K562 (cell line): ENCODE measurements at regions not wholly inside any gene's neighbourhood (a gene's known extent, or its start where the extent isn't known, plus 50 kb on each side); places are given as distances from the start of the nearest gene placed in this dataset.

Experiments
- ARID2 ChIP-seq: fragments of 450-650 bp; IDR thresholded peaks from 2 replicates; pipeline ENCODE4 v1.6.1; 2017; ENCODE audit warnings: antibody characterized with exemption, mild to moderate bottlenecking
- BRD4 ChIP-seq: fragments of 200-600 bp; sonication (generic); IDR thresholded peaks from 2 replicates; pipeline ENCODE4 v1.6.1; 2017; ENCODE audit warnings: inconsistent platforms
- CBX3 ChIP-seq, 2 experiments: IDR thresholded peaks; 1 replicate in 1 of 2; 2 replicates in 1 of 2; pipeline ENCODE4 v1.6.1; 2012; ENCODE audit warnings: inconsistent platforms in 2 of 2, low read length in 2 of 2, borderline replicate concordance in 1 of 2, control low read depth in 1 of 2
- EZH2 ChIP-seq: IDR thresholded peaks from 2 replicates; pipeline ENCODE4 v1.6.1; 2012; ENCODE audit warnings: low read depth, mild to moderate bottlenecking, inconsistent platforms, low read length, borderline replicate concordance
- FOXM1 ChIP-seq, 2 experiments: fragments of 450-650 bp in 1 of 2; sonication (generic) in 1 of 2; formaldehyde crosslinking in 1 of 2; IDR thresholded peaks; 2 replicates each; pipeline versions ENCODE4 v1.6.1 to v1.9.0; 2017 to 2022; ENCODE audit warnings: low read depth in 2 of 2, mild to moderate bottlenecking in 2 of 2, missing genetic modification reagents in 1 of 2, moderate library complexity in 1 of 2
- HNRNPLL ChIP-seq: fragments of 200-400 bp; formaldehyde crosslinking; IDR thresholded peaks from 2 replicates; pipeline ENCODE4 v1.6.1; 2017; ENCODE audit warnings: low read length, low read depth, mild to moderate bottlenecking; ENCODE audit not compliant: poor library complexity, severe bottlenecking
- NFE2 ChIP-seq: IDR thresholded peaks from 2 replicates; pipeline ENCODE4 v1.6.1; 2014; ENCODE audit warnings: antibody characterized with exemption, low read depth
- PHB ChIP-seq: fragments of 250-450 bp; sonication (Bioruptor Pico); IDR thresholded peaks from 2 replicates; pipeline ENCODE4 v1.5.0; 2021
- POLR2A ChIP-seq: fragments of 450-650 bp; conservative IDR thresholded peaks from 2 replicates; pipeline ENCODE4 v1.6.1; 2016
- YBX1 ChIP-seq: fragments of 450-650 bp; IDR thresholded peaks from 2 replicates; pipeline ENCODE4 v1.7.1; 2016; ENCODE audit warnings: mild to moderate bottlenecking
- ZNF174 ChIP-seq: fragments of 250-450 bp; sonication (Bioruptor Pico); IDR thresholded peaks from 2 replicates; pipeline ENCODE4 v1.4.0; 2020; ENCODE audit warnings: mild to moderate bottlenecking
- TF ChIP-seq, protein P1 (sequence below): fragments of 250-450 bp; sonication (Bioruptor Pico); IDR thresholded peaks from 2 replicates; pipeline ENCODE4 v1.5.0; 2022; ENCODE audit warnings: mild to moderate bottlenecking
- TF ChIP-seq, protein P2 (sequence below), 3 experiments: IDR thresholded peaks in 2 of 3; conservative IDR thresholded peaks in 1 of 3; 2 replicates each; pipeline ENCODE4 v1.5.1; 2011 to 2012; ENCODE audit warnings: low read length in 3 of 3, mild to moderate bottlenecking in 3 of 3, control low read depth in 2 of 3, improper control_type of control experiment in 1 of 3, inconsistent platforms in 1 of 3, low read depth in 1 of 3, mixed read lengths in 1 of 3, moderate library complexity in 1 of 3; ENCODE audit not compliant: insufficient read depth in 2 of 3

DNA sequence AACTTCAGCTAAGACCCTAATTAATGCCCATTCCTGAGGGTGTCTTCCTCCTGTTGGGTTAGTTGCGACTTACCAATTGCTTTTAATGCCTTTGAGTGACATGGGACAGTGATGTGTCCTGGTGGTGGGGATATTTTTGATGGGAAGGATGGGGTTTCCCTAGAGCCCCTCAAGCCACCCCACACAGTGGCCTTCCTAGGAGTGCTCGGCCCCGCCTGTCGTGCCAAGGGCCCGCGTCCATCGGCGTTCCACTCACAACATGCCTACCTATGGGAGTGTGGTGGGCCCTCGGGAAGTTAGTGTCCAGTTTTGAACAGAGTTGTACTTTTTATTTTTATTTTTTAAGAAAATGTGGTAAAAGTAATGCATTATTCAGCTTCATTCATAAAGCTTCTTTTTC, 50.1 kb upstream of the TSPAN2 start:
- TF ChIP-seq EZH2 (no peak), ARID2 (no peak), POLR2A (no peak), PHB (CRISPR knock-in tag) (no peak), FOXM1 (IDR thresholded peaks at IDR 0.05; ENCODE audit: low read depth) (no peak), FOXM1 (CRISPR knock-in tag; IDR thresholded peaks at IDR 0.05; ENCODE audit: low read depth) (no peak), CBX3 (IDR thresholded peaks at IDR 0.05; ENCODE audit: borderline replicate concordance in 1 of 2, low read length in 2 of 2) (no peak), BRD4 (no peak), YBX1 (no peak), ZNF174 (CRISPR knock-in tag) (no peak), HNRNPLL (no peak), NFE2 (no peak)
- TF ChIP-seq, protein P1, sequence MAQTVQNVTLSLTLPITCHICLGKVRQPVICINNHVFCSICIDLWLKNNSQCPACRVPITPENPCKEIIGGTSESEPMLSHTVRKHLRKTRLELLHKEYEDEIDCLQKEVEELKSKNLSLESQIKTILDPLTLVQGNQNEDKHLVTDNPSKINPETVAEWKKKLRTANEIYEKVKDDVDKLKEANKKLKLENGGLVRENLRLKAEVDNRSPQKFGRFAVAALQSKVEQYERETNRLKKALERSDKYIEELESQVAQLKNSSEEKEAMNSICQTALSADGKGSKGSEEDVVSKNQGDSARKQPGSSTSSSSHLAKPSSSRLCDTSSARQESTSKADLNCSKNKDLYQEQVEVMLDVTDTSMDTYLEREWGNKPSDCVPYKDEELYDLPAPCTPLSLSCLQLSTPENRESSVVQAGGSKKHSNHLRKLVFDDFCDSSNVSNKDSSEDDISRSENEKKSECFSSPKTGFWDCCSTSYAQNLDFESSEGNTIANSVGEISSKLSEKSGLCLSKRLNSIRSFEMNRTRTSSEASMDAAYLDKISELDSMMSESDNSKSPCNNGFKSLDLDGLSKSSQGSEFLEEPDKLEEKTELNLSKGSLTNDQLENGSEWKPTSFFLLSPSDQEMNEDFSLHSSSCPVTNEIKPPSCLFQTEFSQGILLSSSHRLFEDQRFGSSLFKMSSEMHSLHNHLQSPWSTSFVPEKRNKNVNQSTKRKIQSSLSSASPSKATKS (CRISPR knock-in tag), result no peak
- TF ChIP-seq, protein P2, sequence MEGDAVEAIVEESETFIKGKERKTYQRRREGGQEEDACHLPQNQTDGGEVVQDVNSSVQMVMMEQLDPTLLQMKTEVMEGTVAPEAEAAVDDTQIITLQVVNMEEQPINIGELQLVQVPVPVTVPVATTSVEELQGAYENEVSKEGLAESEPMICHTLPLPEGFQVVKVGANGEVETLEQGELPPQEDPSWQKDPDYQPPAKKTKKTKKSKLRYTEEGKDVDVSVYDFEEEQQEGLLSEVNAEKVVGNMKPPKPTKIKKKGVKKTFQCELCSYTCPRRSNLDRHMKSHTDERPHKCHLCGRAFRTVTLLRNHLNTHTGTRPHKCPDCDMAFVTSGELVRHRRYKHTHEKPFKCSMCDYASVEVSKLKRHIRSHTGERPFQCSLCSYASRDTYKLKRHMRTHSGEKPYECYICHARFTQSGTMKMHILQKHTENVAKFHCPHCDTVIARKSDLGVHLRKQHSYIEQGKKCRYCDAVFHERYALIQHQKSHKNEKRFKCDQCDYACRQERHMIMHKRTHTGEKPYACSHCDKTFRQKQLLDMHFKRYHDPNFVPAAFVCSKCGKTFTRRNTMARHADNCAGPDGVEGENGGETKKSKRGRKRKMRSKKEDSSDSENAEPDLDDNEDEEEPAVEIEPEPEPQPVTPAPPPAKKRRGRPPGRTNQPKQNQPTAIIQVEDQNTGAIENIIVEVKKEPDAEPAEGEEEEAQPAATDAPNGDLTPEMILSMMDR (IDR thresholded peaks at IDR 0.05 in 2 of 3, conservative IDR thresholded peaks at IDR 0.05 in 1 of 3; ENCODE audit: insufficient read depth in 2 of 3, low read depth in 1 of 3, low read length in 3 of 3), result no peak
